ENCODE measurements at regions not wholly inside any gene's neighbourhood (a gene's known extent, or its start where the extent isn't known, plus 50 kb on each side); places are given as distances from the start of the nearest gene placed in this dataset.

DNA sequence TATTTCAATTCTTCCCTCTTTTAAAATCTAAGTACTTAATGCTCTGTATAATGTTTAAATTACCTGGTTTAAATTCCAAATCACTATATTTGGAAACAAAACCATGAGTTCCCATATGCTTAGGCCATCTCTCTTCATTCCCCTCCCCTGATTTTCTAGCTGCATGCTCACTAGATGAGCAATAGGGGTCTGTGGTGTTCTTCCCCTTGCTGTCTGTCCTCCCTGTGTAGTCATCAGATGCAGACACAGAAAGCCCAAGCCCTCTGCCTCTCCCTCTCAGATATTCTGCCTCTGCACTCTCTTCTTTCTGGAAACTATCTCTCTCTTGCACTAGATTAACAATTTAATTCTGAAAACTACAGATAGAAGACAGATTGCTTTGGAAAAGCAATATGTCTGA, 1730.2 kb downstream of the OLFM4 start:
- Histone ChIP-seq H3F3A (ENCODE audit: low read length, unreplicated experiment) (no peaks in the 10 kb centered on the region), H3K9me3 (ENCODE audit: low read length) (no peaks in the 10 kb centered on the region), H3K27me3 (ENCODE audit: low read length) (no peaks in the 10 kb centered on the region), H3K36me3 (ENCODE audit: low read depth, low read length) (no peaks in the 10 kb centered on the region), H3K4me3 (ENCODE audit: low read length) (no peak overlapping the region), H3K9ac (ENCODE audit: low read length) (no peak overlapping the region), H3K9me2 (replicated peaks; ENCODE audit: low read length) (no peaks in the 10 kb centered on the region), H3K4me1 (ENCODE audit: insufficient read depth, low read length) (no peaks in the 10 kb centered on the region), H3K79me2 (ENCODE audit: low read length) (no peaks in the 10 kb centered on the region), H2AFZ (ENCODE audit: low read length) (no peak overlapping the region), H3K4me2 (ENCODE audit: low read length) (no peak overlapping the region), H4K20me1 (ENCODE audit: low read length) (no peaks in the 10 kb centered on the region), H3K27ac (ENCODE audit: low read length) (no peak overlapping the region)
- TF ChIP-seq EZH2 (IDR thresholded peaks at IDR 0.05; ENCODE audit: low read length, unreplicated experiment) (no peak), EZH2phosphoT487 (IDR thresholded peaks at IDR 0.05; ENCODE audit: borderline replicate concordance, low read length) (no peak)
- TF ChIP-seq, protein P1, sequence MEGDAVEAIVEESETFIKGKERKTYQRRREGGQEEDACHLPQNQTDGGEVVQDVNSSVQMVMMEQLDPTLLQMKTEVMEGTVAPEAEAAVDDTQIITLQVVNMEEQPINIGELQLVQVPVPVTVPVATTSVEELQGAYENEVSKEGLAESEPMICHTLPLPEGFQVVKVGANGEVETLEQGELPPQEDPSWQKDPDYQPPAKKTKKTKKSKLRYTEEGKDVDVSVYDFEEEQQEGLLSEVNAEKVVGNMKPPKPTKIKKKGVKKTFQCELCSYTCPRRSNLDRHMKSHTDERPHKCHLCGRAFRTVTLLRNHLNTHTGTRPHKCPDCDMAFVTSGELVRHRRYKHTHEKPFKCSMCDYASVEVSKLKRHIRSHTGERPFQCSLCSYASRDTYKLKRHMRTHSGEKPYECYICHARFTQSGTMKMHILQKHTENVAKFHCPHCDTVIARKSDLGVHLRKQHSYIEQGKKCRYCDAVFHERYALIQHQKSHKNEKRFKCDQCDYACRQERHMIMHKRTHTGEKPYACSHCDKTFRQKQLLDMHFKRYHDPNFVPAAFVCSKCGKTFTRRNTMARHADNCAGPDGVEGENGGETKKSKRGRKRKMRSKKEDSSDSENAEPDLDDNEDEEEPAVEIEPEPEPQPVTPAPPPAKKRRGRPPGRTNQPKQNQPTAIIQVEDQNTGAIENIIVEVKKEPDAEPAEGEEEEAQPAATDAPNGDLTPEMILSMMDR (conservative IDR thresholded peaks at IDR 0.05; ENCODE audit: low read depth, low read length) = no peak
- no TSS peak for BruUV-seq (replicated peaks)
- ATAC-seq (no peak), DNase-seq (no peak)
- intact Hi-C loops (cut with micrococcal nuclease) = no loop called here
- ChIA-PET POLR2A (ENCODE audit: unreplicated experiment) (no interaction called here), CTCF (no interaction called here)

DNA sequence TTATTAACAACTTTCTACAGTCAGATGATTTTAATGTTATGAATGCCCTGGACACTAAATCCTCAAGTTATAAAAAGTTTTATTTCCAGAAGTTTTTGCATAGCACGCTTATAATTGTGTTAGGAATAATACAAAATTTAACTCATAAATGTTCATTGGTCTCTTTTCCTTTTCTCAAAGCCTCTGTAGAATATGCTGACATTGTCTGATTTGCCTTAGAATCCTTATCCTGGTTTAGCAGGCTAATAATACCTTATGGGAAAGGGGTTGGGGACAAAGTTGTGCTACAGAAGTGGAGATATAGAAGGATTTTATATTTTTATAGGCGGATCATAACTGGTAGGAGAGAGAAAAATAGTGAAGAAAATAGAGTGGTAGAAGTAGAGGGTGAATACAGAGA, 1739.6 kb downstream of the OLFM4 start:
- H3K9me2 ChIP-seq (replicated peaks; ENCODE audit: low read length) = no peaks in the 10 kb centered on the region

DNA sequence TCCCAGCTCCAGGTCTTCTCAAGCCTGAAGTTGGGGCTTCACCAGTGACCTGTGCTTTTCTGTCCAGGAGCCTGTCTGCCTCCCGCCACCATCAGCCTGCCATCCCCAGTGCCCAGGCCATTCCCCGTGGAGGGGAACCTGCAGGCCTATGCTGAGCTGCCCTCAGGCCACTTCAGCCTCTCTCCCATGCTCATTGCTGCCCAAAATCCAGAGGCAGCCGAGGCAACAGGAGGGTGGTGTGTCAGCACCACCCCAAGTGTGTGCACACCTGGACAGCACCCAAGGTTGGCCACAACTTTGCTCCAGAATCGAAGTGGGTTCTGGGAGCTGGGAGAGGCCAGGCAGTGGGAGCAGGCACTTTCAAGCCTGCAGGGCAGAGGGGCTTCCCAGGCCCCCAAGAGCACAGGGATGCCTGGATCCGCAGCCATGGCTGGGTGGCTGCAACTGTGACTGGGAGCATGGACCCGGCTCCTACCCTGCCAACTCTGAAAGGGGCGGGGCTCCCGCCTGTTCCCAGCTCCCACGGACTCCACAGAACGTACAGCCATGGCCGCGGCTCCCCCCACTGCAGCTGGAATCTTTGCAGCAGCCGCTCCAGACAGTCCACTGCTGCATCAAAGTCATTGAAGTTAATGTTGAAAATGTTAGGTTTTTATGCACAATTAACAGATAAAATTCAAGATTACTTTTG, 1747.0 kb downstream of the OLFM4 start:
- no TSS peak for BruUV-seq (replicated peaks)
- no peaks in the 10 kb centered on the region for H3K4me1 ChIP-seq (ENCODE audit: insufficient read depth, low read length)
- POLR2A ChIA-PET (ENCODE audit: unreplicated experiment) = no interaction called here

More for the DNA sequence above, 1739.6 kb downstream of the OLFM4 start:
- no peaks in the 10 kb centered on the region for H3F3A ChIP-seq (ENCODE audit: low read length, unreplicated experiment)
- DNase-seq (no peak), ATAC-seq (no peak)
- ChIA-PET CTCF (no interaction called here), POLR2A (ENCODE audit: unreplicated experiment) (no interaction called here)
- no peak overlapping the region for H3K4me2 ChIP-seq (ENCODE audit: low read length)
- intact Hi-C loops (cut with micrococcal nuclease) = no loop called here
- no peaks in the 10 kb centered on the region for H4K20me1 ChIP-seq (ENCODE audit: low read length)
- H3K9me3 ChIP-seq (ENCODE audit: low read length) = no peaks in the 10 kb centered on the region
- H3K27ac ChIP-seq (ENCODE audit: low read length) = no peak overlapping the region
- no peaks in the 10 kb centered on the region for H3K27me3 ChIP-seq (ENCODE audit: low read length)
- no peaks in the 10 kb centered on the region for H3K36me3 ChIP-seq (ENCODE audit: low read depth, low read length)
- no peak for TF ChIP-seq EZH2 (IDR thresholded peaks at IDR 0.05; ENCODE audit: low read length, unreplicated experiment)
- TF ChIP-seq EZH2phosphoT487 (IDR thresholded peaks at IDR 0.05; ENCODE audit: borderline replicate concordance, low read length) = no peak
- TF ChIP-seq, protein P1 (conservative IDR thresholded peaks at IDR 0.05; ENCODE audit: low read depth, low read length) = no peak
- no peak overlapping the region for H2AFZ ChIP-seq (ENCODE audit: low read length)
- H3K4me1 ChIP-seq (ENCODE audit: insufficient read depth, low read length) = no peaks in the 10 kb centered on the region
- no TSS peak for BruUV-seq (replicated peaks)
- no peaks in the 10 kb centered on the region for H3K79me2 ChIP-seq (ENCODE audit: low read length)
- H3K4me3 ChIP-seq (ENCODE audit: low read length) = no peak overlapping the region
- H3K9ac ChIP-seq (ENCODE audit: low read length) = no peak overlapping the region

More for the DNA sequence above, 1747.0 kb downstream of the OLFM4 start:
- TF ChIP-seq EZH2 (IDR thresholded peaks at IDR 0.05; ENCODE audit: low read length, unreplicated experiment) = no peak
- no peak for TF ChIP-seq EZH2phosphoT487 (IDR thresholded peaks at IDR 0.05; ENCODE audit: borderline replicate concordance, low read length)
- TF ChIP-seq, protein P1 (conservative IDR thresholded peaks at IDR 0.05; ENCODE audit: low read depth, low read length) = no peak
- Histone ChIP-seq H3K79me2 (ENCODE audit: low read length) (no peaks in the 10 kb centered on the region), H3K27me3 (ENCODE audit: low read length) (no peaks in the 10 kb centered on the region), H3K4me3 (ENCODE audit: low read length) (no peak overlapping the region), H3K9me2 (replicated peaks; ENCODE audit: low read length) (no peaks in the 10 kb centered on the region), H3K36me3 (ENCODE audit: low read depth, low read length) (no peaks in the 10 kb centered on the region), H3K9ac (ENCODE audit: low read length) (no peak overlapping the region), H3F3A (ENCODE audit: low read length, unreplicated experiment) (no peaks in the 10 kb centered on the region), H3K27ac (ENCODE audit: low read length) (no peak overlapping the region), H3K9me3 (ENCODE audit: low read length) (no peaks in the 10 kb centered on the region), H4K20me1 (ENCODE audit: low read length) (no peaks in the 10 kb centered on the region), H2AFZ (ENCODE audit: low read length) (no peak overlapping the region), H3K4me2 (ENCODE audit: low read length) (no peak overlapping the region)
- CTCF ChIA-PET = no interaction called here
- no peak for ATAC-seq
- intact Hi-C loops (cut with micrococcal nuclease) = no loop called here
- DNase-seq = no peak

Measured in PC-3 (cell line).